ENCODE measurements at regions not wholly inside any gene's neighbourhood (a gene's known extent, or its start where the extent isn't known, plus 50 kb on each side); places are given as distances from the start of the nearest gene placed in this dataset.
"Not testable (repeated sequence)": the region's sequence is repeated elsewhere in the genome, so short reads cannot be mapped to it uniquely, and the experiment has no call there.

- H3K4me1 ChIP-seq (ENCODE audit: control insufficient read depth, extremely low read depth, insufficient read depth, low read length) = no peaks in the 10 kb centered on the region
- no peaks in the 10 kb centered on the region for H3K9me3 ChIP-seq (replicated peaks; ENCODE audit: control insufficient read depth, insufficient read depth, low read length)
- no peak overlapping the region for H2AFZ ChIP-seq (ENCODE audit: low read depth, low read length)
- H4K20me1 ChIP-seq (replicated peaks; ENCODE audit: control insufficient read depth, extremely low read depth, insufficient read depth, low read length) = no peaks in the 10 kb centered on the region
- dilution Hi-C loops (cut with MboI; ENCODE audit: extremely low pct_ligation_motif_present, low sequenced_read_pairs) = no loop called here
- no peaks in the 10 kb centered on the region for H3K27me3 ChIP-seq (ENCODE audit: control insufficient read depth in 2 of 2, insufficient read depth in 2 of 2, low read length in 2 of 2)
- H3K9ac ChIP-seq (replicated peaks; ENCODE audit: extremely low read depth, insufficient read depth, low read length) = no peak overlapping the region
- H3K79me2 ChIP-seq (ENCODE audit: control insufficient read depth, insufficient read depth, low read length) = no peaks in the 10 kb centered on the region
- H3K36me3 ChIP-seq (ENCODE audit: control insufficient read depth in 2 of 2, extremely low read depth in 1 of 2, insufficient read depth in 2 of 2, low read length in 2 of 2) = no peaks in the 10 kb centered on the region
- no peak for DNase-seq (ENCODE audit: low read depth, low spot score)
- ChIA-PET CTCF (interaction anchor here (1.1 to 1.6 kb wide), 2 partner anchors 8 to 136 kb away, joined by 5 to 7 read pairs; no protein-coding TSS in a partner anchor), POLR2A (no interaction called here)
- intact Hi-C loops (cut with micrococcal nuclease) = no loop called here
- H3K4me2 ChIP-seq (ENCODE audit: insufficient read depth, low read length) = no peak overlapping the region
- BruUV-seq (replicated peaks) = no TSS peak
- no peaks in the 10 kb centered on the region for H3K9me1 ChIP-seq (replicated peaks; ENCODE audit: control insufficient read depth, extremely low read depth, insufficient read depth, low read length)
- TF ChIP-seq POLR2A (IDR thresholded peaks at IDR 0.05; ENCODE audit: low read depth, low read length) = no peak
- no peak for TF ChIP-seq JUN (IDR thresholded peaks at IDR 0.05; ENCODE audit: borderline replicate concordance, insufficient read depth, insufficient read length, low read depth)
- TF ChIP-seq POLR2AphosphoS5 (IDR thresholded peaks at IDR 0.05; ENCODE audit: insufficient read depth, low read depth, low read length) = no peak
- no peak for TF ChIP-seq CTCF (IDR thresholded peaks at IDR 0.05; ENCODE audit: extremely low read depth in 1 of 2, insufficient read depth in 1 of 2, low read depth in 1 of 2, low read length in 2 of 2)
- no peak for TF ChIP-seq MAX (IDR thresholded peaks at IDR 0.05; ENCODE audit: insufficient read depth, insufficient read length)
- peak; percentile 12 for FAIRE-seq
- no peak overlapping the region for H3K4me3 ChIP-seq (replicated peaks in 1 of 3; ENCODE audit: insufficient read depth in 1 of 3, low read depth in 1 of 3, low read length in 3 of 3)
- H3K27ac ChIP-seq (ENCODE audit: insufficient read depth, low read depth, low read length) = no peak overlapping the region
Observed at GRCh38 chr9:104999136-104999535, 71.2 kb upstream of the ABCA1 start.

GRCh38 chr9:105000529-105000928, 72.6 kb upstream of the ABCA1 start:
- H3K36me3 ChIP-seq (ENCODE audit: control insufficient read depth in 2 of 2, extremely low read depth in 1 of 2, insufficient read depth in 2 of 2, low read length in 2 of 2); H3K4me3 ChIP-seq (replicated peaks in 1 of 3; ENCODE audit: insufficient read depth in 1 of 3, low read depth in 1 of 3, low read length in 3 of 3); H3K9ac ChIP-seq (replicated peaks; ENCODE audit: extremely low read depth, insufficient read depth, low read length); DNase-seq (ENCODE audit: low read depth, low spot score); dilution Hi-C loops (cut with MboI; ENCODE audit: extremely low pct_ligation_motif_present, low sequenced_read_pairs); H3K27me3 ChIP-seq (ENCODE audit: control insufficient read depth in 2 of 2, insufficient read depth in 2 of 2, low read length in 2 of 2); H2AFZ ChIP-seq (ENCODE audit: low read depth, low read length); H3K4me2 ChIP-seq (ENCODE audit: insufficient read depth, low read length); POLR2A ChIA-PET; H4K20me1 ChIP-seq (replicated peaks; ENCODE audit: control insufficient read depth, extremely low read depth, insufficient read depth, low read length); CTCF ChIA-PET; H3K4me1 ChIP-seq (ENCODE audit: control insufficient read depth, extremely low read depth, insufficient read depth, low read length); H3K9me3 ChIP-seq (replicated peaks; ENCODE audit: control insufficient read depth, insufficient read depth, low read length); H3K79me2 ChIP-seq (ENCODE audit: control insufficient read depth, insufficient read depth, low read length); H3K27ac ChIP-seq (ENCODE audit: insufficient read depth, low read depth, low read length); BruUV-seq (replicated peaks); intact Hi-C loops (cut with micrococcal nuclease); H3K9me1 ChIP-seq (replicated peaks; ENCODE audit: control insufficient read depth, extremely low read depth, insufficient read depth, low read length): not testable (repeated sequence)
- peak; percentile 47 for FAIRE-seq

All from endothelial cell of umbilical vein (primary cell).